H9 (cell line): ENCODE measurements at regions not wholly inside any gene's neighbourhood (a gene's known extent, or its start where the extent isn't known, plus 50 kb on each side); places are given as distances from the start of the nearest gene placed in this dataset.
A peak's percentile ranks its signal among the peaks of the same experiment; 100 is the strongest.

ENCODE experiments used
- DNase-seq: peaks from one replicate; pipeline ENCODE4 v3.0.0-alpha.2; 2017
- H2AFZ ChIP-seq: one replicate; pipeline ENCODE4 v1.6.1; 2013; ENCODE audit warnings: mild to moderate bottlenecking, low read length, control low read depth, moderate library complexity
- H2AK5ac ChIP-seq: 2 replicates; pipeline ENCODE4 v1.6.1; 2013; ENCODE audit warnings: low read length, control low read depth, mixed read lengths; ENCODE audit not compliant: insufficient read length
- H2BK120ac ChIP-seq: one replicate; pipeline ENCODE4 v1.6.1; 2013; ENCODE audit warnings: low read depth, mild to moderate bottlenecking, low read length, control low read depth, inconsistent platforms; ENCODE audit not compliant: poor library complexity, severe bottlenecking
- H2BK12ac ChIP-seq: 2 replicates; pipeline ENCODE4 v1.6.1; 2013; ENCODE audit warnings: low read length, control low read depth, mixed read lengths, low read depth; ENCODE audit not compliant: insufficient read length
- H2BK15ac ChIP-seq: 2 replicates; pipeline ENCODE4 v1.6.1; 2013; ENCODE audit warnings: low read depth, low read length, control low read depth
- H2BK20ac ChIP-seq: one replicate; pipeline ENCODE4 v1.6.1; 2013; ENCODE audit warnings: low read depth, mild to moderate bottlenecking, low read length, control low read depth, inconsistent platforms; ENCODE audit not compliant: poor library complexity, severe bottlenecking
- H2BK5ac ChIP-seq: 2 replicates; pipeline ENCODE4 v1.6.1; 2013; ENCODE audit warnings: low read length, control low read depth, mixed read lengths; ENCODE audit not compliant: insufficient read length
- H3K14ac ChIP-seq: 2 replicates; pipeline ENCODE4 v1.6.1; 2013; ENCODE audit warnings: low read length, control low read depth; ENCODE audit not compliant: insufficient read depth
- H3K18ac ChIP-seq: 2 replicates; pipeline ENCODE4 v1.6.1; 2013; ENCODE audit warnings: low read depth, mild to moderate bottlenecking, mixed read lengths, low read length, control low read depth; ENCODE audit not compliant: insufficient read length
- H3K23ac ChIP-seq: 2 replicates; pipeline ENCODE4 v1.6.1; 2013; ENCODE audit warnings: low read length, control low read depth, mixed read lengths, low read depth; ENCODE audit not compliant: insufficient read length
- H3K23me2 ChIP-seq: 2 replicates; pipeline ENCODE4 v1.6.1; 2013; ENCODE audit warnings: low read depth, mild to moderate bottlenecking, mixed read lengths, low read length, control low read depth; ENCODE audit not compliant: insufficient read length, poor library complexity, severe bottlenecking
- H3K27ac ChIP-seq: 2 replicates; pipeline ENCODE4 v1.5.1; 2013; ENCODE audit warnings: low read length, control low read depth, mixed read lengths, low read depth; ENCODE audit not compliant: insufficient read length
- H3K27me3 ChIP-seq: 2 replicates; pipeline ENCODE4 v1.6.1; 2013; ENCODE audit warnings: low read length, control low read depth, inconsistent platforms; ENCODE audit not compliant: insufficient read depth
- H3K4ac ChIP-seq: 2 replicates; pipeline ENCODE4 v1.6.1; 2013; ENCODE audit warnings: low read depth, mild to moderate bottlenecking, control low read depth, inconsistent platforms, low read length, moderate library complexity
- H3K4me1 ChIP-seq: 2 replicates; pipeline ENCODE4 v1.6.1; 2013; ENCODE audit warnings: low read length, control low read depth, inconsistent platforms; ENCODE audit not compliant: insufficient read depth
- H3K4me2 ChIP-seq: 2 replicates; pipeline ENCODE4 v1.6.1; 2013; ENCODE audit warnings: low read length, control low read depth, mixed read lengths; ENCODE audit not compliant: insufficient read length, insufficient read depth
- H3K56ac ChIP-seq: 2 replicates; pipeline ENCODE4 v1.6.1; 2013; ENCODE audit warnings: low read depth, mild to moderate bottlenecking, mixed read lengths, low read length, control low read depth; ENCODE audit not compliant: insufficient read length
- H3K79me1 ChIP-seq: 2 replicates; pipeline ENCODE4 v1.6.1; 2013; ENCODE audit warnings: low read depth, mild to moderate bottlenecking, moderate library complexity, low read length, control low read depth, inconsistent platforms; ENCODE audit not compliant: insufficient read depth, poor library complexity, severe bottlenecking
- H3K79me2 ChIP-seq: 2 replicates; pipeline ENCODE4 v1.6.1; 2013; ENCODE audit warnings: low read length, control low read depth, inconsistent platforms; ENCODE audit not compliant: insufficient read depth
- H3K9ac ChIP-seq: 2 replicates; pipeline ENCODE4 v1.6.1; 2013; ENCODE audit warnings: low read length, control low read depth, mixed read lengths; ENCODE audit not compliant: insufficient read length; ENCODE audit errors: extremely low read depth
- H3K9me3 ChIP-seq: one replicate; pipeline ENCODE4 v1.6.1; 2013; ENCODE audit warnings: low read depth, low read length, inconsistent platforms; ENCODE audit not compliant: control insufficient read depth
- H3T11ph ChIP-seq: one replicate; pipeline ENCODE4 v1.6.1; 2013; ENCODE audit warnings: mild to moderate bottlenecking, low read length, control low read depth, inconsistent platforms
- H4K20me1 ChIP-seq: one replicate; pipeline ENCODE4 v1.6.1; 2013; ENCODE audit not compliant: control insufficient read depth, insufficient read length, insufficient read depth
- H4K5ac ChIP-seq: 2 replicates; pipeline ENCODE4 v1.6.1; 2013; ENCODE audit warnings: low read depth, mild to moderate bottlenecking, mixed read lengths, low read length, control low read depth; ENCODE audit not compliant: insufficient read length
- H4K8ac ChIP-seq: replicated peaks from 2 replicates; pipeline ENCODE4 v1.6.1; 2013; ENCODE audit warnings: low read length, control low read depth, mixed read lengths, low read depth; ENCODE audit not compliant: insufficient read length
- H4K91ac ChIP-seq: 2 replicates; pipeline ENCODE4 v1.6.1; 2013; ENCODE audit warnings: low read depth, mild to moderate bottlenecking, moderate library complexity, mixed read lengths, low read length, control low read depth; ENCODE audit not compliant: insufficient read length
- H3K27ac Mint-ChIP-seq, 3 experiments: 2 replicates in 2 of 3; 3 replicates in 1 of 3; pipeline ENCODE4 v1.8.0; 2020 to 2021; ENCODE audit warnings: mixed read lengths in 3 of 3, mild to moderate bottlenecking in 1 of 3, moderate library complexity in 1 of 3
- H3K27me3 Mint-ChIP-seq: 2 replicates; pipeline ENCODE4 v1.8.0; 2021; ENCODE audit warnings: low read depth, mild to moderate bottlenecking, moderate library complexity, mixed read lengths
- H3K36me3 Mint-ChIP-seq, 3 experiments: 2 replicates in 2 of 3; 3 replicates in 1 of 3; pipeline ENCODE4 v1.8.0; 2020 to 2021; ENCODE audit warnings: low read depth in 3 of 3, mixed read lengths in 3 of 3; ENCODE audit not compliant: insufficient read depth in 1 of 3
- H3K4me1 Mint-ChIP-seq, 2 experiments: 2 replicates each; pipeline ENCODE4 v1.8.0; 2020; ENCODE audit warnings: mixed read lengths in 2 of 2
- H3K4me3 Mint-ChIP-seq, 2 experiments: 2 replicates in 1 of 2; 3 replicates in 1 of 2; pipeline ENCODE4 v1.8.0; 2020 to 2021; ENCODE audit warnings: mild to moderate bottlenecking in 2 of 2, mixed read lengths in 2 of 2, moderate library complexity in 1 of 2
- H3K9me3 Mint-ChIP-seq, 2 experiments: 2 replicates in 1 of 2; 3 replicates in 1 of 2; pipeline ENCODE4 v1.8.0; 2020; ENCODE audit warnings: mild to moderate bottlenecking in 2 of 2, mixed read lengths in 2 of 2, moderate library complexity in 1 of 2
- WGBS: extraction: QIAGEN DNeasy Blood & Tissue Kit; methylation state at CpG from one replicate; pipeline ENCODE4 v1.1.7; 2013; ENCODE audit warnings: missing lambda C conversion rate, low lambda C conversion rate, mixed read lengths; ENCODE audit not compliant: insufficient read length; ENCODE audit errors: extremely low coverage; 5-methylcytosine and 5-hydroxymethylcytosine counted together
- TF ChIP-seq, protein P1 (sequence below): fragments of 200-600 bp; sonication (generic); conservative IDR thresholded peaks from 3 replicates; pipeline ENCODE4 v1.8.0; 2021; ENCODE audit warnings: antibody characterized with exemption, mild to moderate bottlenecking

DNA sequence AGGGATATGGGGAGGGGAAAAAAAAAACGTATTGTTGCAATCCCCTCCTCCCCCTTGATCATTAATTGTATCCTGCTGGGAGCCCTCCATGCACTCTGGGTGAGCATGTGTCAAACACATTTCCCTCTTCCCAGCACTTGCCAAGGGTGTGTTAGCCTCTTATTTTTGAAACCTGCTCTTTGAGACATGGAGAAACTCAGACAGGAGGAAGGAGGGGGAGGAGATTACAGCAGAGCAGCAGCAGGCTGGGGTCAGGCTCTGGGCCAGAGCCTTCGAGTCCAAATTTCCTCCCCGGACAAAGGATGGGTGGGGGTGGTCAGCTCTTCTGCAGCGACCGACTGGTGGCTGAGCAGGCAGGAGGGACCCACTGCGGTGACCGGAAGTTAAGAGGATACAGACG lies 64.7 kb downstream of the SOX9 start:
- Histone ChIP-seq H2BK15ac (no peak overlapping the region), H3K4ac (no peak overlapping the region), H4K91ac (no peak overlapping the region), H3K18ac (no peak overlapping the region), H3K4me1 (peaks cover 4% of the 10 kb centered on the region; the same call in 1 of the 2 replicates), H3T11ph (no peak overlapping the region), H4K5ac (no peak overlapping the region), H2AK5ac (no peak overlapping the region), H2BK12ac (no peak overlapping the region), H3K79me1 (no peaks in the 10 kb centered on the region), H2BK20ac (no peak overlapping the region), H3K14ac (no peak overlapping the region), H2BK120ac (no peak overlapping the region), H3K79me2 (no peaks in the 10 kb centered on the region), H4K20me1 (no peaks in the 10 kb centered on the region), H3K9me3 (no peaks in the 10 kb centered on the region), H3K27me3 (no peaks in the 10 kb centered on the region), H3K23ac (no peak overlapping the region), H3K27ac (no peak overlapping the region), H3K23me2 (no peaks in the 10 kb centered on the region), H3K9ac (no peak overlapping the region), H3K56ac (no peak overlapping the region), H3K4me2 (no peak overlapping the region), H2BK5ac (no peak overlapping the region), H2AFZ (no peak overlapping the region), H4K8ac (no peak overlapping the region)
- Mint-ChIP-seq H3K27me3 (0 out of 2 replicates have a peak, but pooled peaks cover 3% of the 10 kb centered on the region), H3K27ac (peak overlapping the region in 1 of 3 experiments; percentile 51; a peak in 1 of 7 replicates), H3K4me3 (no peak overlapping the region), H3K9me3 (no peaks in the 10 kb centered on the region), H3K36me3 (peaks cover 0 to 1% (median 0%) of the 10 kb centered on the region in 3 experiments; a peak in 2 of 7 replicates), H3K4me1 (peaks cover 26 to 30% of the 10 kb centered on the region in 2 experiments)
- TF ChIP-seq, protein P1, sequence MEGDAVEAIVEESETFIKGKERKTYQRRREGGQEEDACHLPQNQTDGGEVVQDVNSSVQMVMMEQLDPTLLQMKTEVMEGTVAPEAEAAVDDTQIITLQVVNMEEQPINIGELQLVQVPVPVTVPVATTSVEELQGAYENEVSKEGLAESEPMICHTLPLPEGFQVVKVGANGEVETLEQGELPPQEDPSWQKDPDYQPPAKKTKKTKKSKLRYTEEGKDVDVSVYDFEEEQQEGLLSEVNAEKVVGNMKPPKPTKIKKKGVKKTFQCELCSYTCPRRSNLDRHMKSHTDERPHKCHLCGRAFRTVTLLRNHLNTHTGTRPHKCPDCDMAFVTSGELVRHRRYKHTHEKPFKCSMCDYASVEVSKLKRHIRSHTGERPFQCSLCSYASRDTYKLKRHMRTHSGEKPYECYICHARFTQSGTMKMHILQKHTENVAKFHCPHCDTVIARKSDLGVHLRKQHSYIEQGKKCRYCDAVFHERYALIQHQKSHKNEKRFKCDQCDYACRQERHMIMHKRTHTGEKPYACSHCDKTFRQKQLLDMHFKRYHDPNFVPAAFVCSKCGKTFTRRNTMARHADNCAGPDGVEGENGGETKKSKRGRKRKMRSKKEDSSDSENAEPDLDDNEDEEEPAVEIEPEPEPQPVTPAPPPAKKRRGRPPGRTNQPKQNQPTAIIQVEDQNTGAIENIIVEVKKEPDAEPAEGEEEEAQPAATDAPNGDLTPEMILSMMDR: no peak
- no CpG with 5 or more reads among the region's 8 CpGs for WGBS
- DNase-seq: no peak
